Activated CD4-positive, alpha-beta T cell treated with anti-CD3 and anti-CD28 coated beads for 48 hours (primary cell): ENCODE measurements at regions not wholly inside any gene's neighbourhood (a gene's known extent, or its start where the extent isn't known, plus 50 kb on each side); places are given as distances from the start of the nearest gene placed in this dataset.

Experiments used
- DNase-seq: peaks from one replicate; pipeline ENCODE4 v3.0.0-alpha.2; 2020

- no peak for DNase-seq
Measured at GRCh38 chr9:38312406-38312805, 80.1 kb upstream of the ALDH1B1 start.

DNA sequence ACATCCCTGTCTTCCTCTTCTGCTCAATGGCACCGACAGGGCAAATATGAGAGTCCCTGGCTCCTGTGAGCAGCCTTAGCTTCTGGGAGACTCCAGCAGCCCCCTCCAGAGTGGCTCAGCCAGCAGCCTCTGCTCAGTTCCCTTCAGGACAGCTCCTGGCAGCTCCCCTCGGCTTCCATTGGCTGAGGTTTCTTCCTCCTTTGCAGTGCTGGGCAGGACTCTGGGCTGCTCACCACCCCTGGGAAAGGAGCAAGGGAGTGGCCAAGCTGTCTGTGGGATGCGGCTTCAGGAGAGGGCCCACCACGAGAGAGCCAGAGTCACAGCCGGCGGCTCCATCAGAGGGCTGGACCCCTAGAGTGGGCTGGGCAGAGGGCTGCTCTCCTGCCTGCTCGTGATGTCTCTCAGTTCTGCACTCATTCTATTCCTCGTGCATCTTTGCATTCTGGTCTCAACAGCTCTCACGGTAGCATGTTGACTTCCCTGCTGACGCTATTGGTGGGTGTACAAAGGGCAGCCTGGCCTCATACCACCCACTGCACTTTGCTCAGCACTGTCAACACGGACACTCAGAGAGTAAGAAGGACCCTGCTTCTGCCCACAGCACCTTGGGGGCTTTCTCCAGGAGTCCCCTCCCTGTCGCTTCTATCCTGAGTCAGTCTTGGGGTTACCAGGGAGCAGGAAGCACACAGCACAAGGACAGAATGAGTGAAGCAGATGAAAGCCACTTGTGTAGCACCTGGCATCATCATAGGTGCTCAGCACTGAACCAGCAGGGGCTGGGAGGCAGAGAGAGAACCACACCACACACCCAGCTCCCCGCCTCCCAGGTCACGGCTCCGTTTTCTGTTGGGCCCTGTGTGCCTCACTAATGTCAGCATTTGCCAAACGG is 80.9 kb upstream of the ALDH1B1 start:
- DNase-seq: no peak

GRCh38 chr9:38309324-38310195 is 82.9 kb upstream of the ALDH1B1 start:
- no peak for DNase-seq

GRCh38 chr9:38308136-38308535 is 84.4 kb upstream of the ALDH1B1 start:
- no peak for DNase-seq

DNA sequence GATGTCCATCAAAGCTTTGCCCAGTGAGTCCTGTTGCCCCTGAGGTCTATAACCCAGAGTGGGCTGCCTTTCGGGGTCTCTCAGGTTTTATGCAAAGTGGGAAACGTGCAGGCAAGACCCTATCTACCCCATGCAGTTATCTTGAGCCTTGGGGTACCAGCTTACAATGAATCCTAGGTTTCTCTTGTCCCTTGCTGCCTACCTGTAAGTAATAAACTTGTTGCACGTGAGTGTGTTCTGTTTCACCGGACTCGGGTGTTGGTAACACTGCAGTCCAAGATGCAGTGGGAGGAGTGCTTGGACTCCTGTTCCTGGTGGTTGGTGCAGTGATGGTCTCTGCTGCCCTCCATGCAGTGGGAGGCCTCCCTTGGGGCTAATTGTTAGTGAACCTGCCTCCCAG is 85.6 kb upstream of the ALDH1B1 start:
- no peak for DNase-seq

GRCh38 chr9:38305582-38305981 is 86.9 kb upstream of the ALDH1B1 start:
- no peak for DNase-seq

DNA sequence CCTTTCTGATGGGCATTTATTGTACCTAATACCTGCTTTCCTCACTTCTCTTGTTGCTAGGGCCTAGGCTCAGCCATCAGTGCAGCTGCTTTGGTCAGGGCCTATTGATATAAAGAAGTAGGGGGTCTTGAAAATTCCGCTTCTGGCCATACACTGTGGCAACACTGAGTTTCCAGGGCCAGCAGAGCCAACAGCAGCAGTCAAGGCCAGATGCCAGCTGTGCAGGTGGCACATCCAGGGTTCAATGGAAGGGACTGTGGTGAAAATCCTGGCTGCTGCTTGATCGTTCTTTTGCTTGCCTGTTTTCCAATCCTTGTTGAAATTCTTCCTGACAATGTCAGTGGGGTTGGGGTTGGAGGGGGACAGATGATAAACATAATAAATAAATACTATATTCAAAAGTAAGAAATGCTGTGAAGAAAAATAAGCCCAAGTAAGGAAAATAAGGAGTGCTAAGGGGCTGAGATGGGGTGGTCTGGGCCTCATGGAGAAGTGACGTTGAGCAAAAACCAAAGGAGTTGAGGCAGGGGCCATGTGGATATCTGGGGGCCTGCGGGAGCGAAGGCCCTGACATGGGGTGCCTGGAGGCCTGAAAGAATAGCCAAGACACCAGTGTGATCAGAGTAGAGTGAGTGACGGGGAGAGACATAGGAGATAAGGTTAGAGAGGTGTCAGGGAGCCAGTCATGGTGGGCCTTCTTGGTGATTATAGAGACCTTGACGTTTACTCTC is 91.0 kb upstream of the ALDH1B1 start:
- DNase-seq: no peak

GRCh38 chr9:38299856-38300255 is 92.6 kb upstream of the ALDH1B1 start:
- DNase-seq: no peak

GRCh38 chr9:38298904-38299303 is 93.6 kb upstream of the ALDH1B1 start:
- no peak for DNase-seq

DNA sequence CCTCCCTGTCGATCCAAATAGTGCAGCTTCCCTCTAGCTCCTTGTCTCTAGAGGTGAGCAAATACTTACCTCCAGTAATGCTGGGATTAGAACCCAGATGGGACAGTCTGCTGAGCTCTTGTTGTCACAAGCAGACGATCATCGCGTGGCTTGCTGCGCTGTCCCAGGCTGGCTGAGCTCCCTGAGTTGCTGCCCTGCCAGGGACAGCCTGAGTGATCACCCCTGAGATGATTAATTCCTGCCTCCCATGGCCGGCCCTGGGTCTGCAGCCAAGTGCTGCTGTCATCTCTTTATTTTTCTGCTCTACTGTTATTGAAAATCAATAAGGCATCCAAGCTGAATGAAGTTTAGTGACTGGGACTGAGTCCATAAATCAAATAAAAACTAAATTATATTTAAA is 94.0 kb upstream of the ALDH1B1 start:
- DNase-seq: no peak

GRCh38 chr9:38296807-38297206 is 95.7 kb upstream of the ALDH1B1 start:
- DNase-seq: no peak

GRCh38 chr9:38295764-38296163 is 96.7 kb upstream of the ALDH1B1 start:
- DNase-seq: no peak

GRCh38 chr9:38294220-38294960 is 98.1 kb upstream of the ALDH1B1 start:
- DNase-seq: no peak

- no peak for DNase-seq
Measured at GRCh38 chr9:38293022-38293421, 99.5 kb upstream of the ALDH1B1 start.

GRCh38 chr9:38292480-38292879 is 100.0 kb upstream of the ALDH1B1 start:
- no peak for DNase-seq

DNA sequence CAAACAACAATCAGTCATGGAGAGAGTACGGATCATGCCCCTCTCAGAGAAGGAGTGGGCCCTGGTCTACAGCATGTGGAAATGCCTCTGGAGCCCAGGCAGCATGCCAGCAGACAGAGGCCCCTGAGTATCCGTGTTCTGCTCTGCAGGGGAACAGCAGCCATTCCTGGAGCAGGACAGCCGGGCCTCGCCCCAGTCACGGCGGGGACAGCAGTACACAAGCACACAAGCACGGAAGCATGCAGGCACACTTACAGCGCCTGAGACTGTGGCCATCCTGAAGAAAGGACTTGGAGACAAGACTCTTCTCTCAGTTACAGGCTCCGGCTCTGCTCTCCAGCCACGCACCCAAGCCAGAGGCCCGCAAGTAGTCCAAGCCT is 102.6 kb upstream of the ALDH1B1 start:
- DNase-seq: no peak

DNA sequence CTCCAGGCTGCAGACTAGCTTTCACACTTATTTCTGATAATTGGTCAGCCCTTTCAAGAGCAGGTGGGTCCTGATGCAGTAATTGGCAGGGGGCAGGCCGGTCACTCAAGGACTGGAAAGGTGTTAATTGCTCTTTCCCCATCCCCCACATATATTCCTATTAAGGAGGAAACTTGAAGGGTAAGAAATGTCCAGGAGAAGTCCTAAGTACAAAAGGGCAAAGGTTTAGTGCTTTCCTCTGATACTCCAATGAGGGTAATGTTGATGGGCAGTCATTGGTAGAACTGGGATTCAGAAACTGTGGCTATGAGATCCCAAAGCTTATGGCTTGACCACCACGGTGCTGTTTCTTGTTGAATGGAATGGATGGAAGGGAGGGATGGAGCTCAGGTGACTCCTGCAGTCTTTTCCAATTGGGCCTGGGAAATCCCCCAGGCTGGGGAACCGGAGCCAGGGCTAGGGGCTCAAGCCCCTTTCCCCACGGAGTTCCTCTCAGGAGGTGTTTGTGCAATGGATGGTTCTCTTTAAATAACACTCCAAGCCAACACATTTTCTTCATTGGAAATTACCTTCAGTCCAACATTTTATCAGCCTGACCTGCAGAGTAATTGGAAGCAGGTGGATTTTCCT is 103.2 kb upstream of the ALDH1B1 start:
- no peak for DNase-seq

- no peak for DNase-seq
Measured at GRCh38 chr9:38288502-38288901, 104.0 kb upstream of the ALDH1B1 start.

GRCh38 chr9:38287420-38287985 is 105.0 kb upstream of the ALDH1B1 start:
- DNase-seq: peak; percentile 6

DNA sequence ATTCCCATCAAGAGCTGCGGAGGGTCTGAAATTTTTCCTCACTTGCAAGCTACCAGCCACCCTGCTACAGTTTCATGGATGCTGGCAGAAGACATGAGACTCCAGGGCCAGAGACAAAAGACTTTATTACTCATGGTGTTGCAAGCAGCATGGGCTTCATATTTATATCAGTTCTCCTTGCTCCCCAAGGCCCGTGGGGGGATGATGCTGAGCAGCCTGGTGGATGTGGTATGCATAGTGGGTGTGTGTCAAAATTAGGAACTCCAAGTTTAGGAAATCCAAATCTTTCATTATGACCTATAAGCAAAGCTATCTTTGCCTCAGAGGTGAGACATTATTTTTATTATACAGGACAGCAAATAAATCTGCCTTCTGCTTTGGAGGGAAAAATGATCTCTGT is 105.7 kb upstream of the ALDH1B1 start:
- DNase-seq: no peak

DNA sequence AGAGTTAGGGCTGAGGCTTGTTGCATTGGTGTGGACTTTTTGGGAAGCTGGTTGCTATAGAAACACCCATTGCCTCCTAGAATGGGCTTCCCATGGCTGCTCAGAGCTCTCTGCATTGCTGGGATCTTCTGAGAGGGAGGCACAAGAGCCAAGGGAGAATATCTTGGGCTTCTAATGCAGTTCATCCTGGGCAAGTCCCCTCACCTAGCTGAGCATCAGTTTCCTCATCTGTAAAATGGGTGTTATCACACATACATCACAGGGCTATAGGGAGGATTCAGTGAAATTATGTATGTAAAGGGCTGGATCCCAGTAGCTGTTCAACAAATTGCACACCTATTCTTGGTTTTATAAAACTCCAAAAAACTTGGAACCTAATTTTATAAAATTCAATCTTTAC is 106.1 kb upstream of the ALDH1B1 start:
- no peak for DNase-seq

- no peak for DNase-seq
Measured at GRCh38 chr9:38285236-38285635, 107.3 kb upstream of the ALDH1B1 start.
